ENCODE measurements at regions not wholly inside any gene's neighbourhood (a gene's known extent, or its start where the extent isn't known, plus 50 kb on each side); places are given as distances from the start of the nearest gene placed in this dataset.

GRCh38 chr21:35363458-35363857, 314.4 kb upstream of the RUNX1 start:
- Histone ChIP-seq H3K27ac (ENCODE audit: low read length) (no peak overlapping the region), H3K4me3 (ENCODE audit: low read depth in 1 of 2, low read length in 2 of 2) (no peak overlapping the region), H3K4me1 (ENCODE audit: control insufficient read depth in 1 of 2, insufficient read depth in 2 of 2, low read length in 2 of 2) (no peaks in the 10 kb centered on the region), H3K9me3 (ENCODE audit: control insufficient read depth in 1 of 2, low read length in 2 of 2) (no peaks in the 10 kb centered on the region), H3K36me3 (ENCODE audit: control insufficient read depth in 1 of 2, insufficient read depth in 2 of 2, low read length in 2 of 2) (no peaks in the 10 kb centered on the region), H3K27me3 (ENCODE audit: low read depth, low read length) (no peaks in the 10 kb centered on the region)

GRCh38 chr21:35361988-35362387, 312.9 kb upstream of the RUNX1 start:
- no peaks in the 10 kb centered on the region for H3K9me3 ChIP-seq (ENCODE audit: control insufficient read depth in 1 of 2, low read length in 2 of 2)
- H3K27ac ChIP-seq (ENCODE audit: low read length), result no peak overlapping the region
- no peak overlapping the region for H3K4me3 ChIP-seq (ENCODE audit: low read depth in 1 of 2, low read length in 2 of 2)
- H3K4me1 ChIP-seq (ENCODE audit: control insufficient read depth in 1 of 2, insufficient read depth in 2 of 2, low read length in 2 of 2), result no peaks in the 10 kb centered on the region
- H3K36me3 ChIP-seq (ENCODE audit: control insufficient read depth in 1 of 2, insufficient read depth in 2 of 2, low read length in 2 of 2), result no peaks in the 10 kb centered on the region
- H3K27me3 ChIP-seq (ENCODE audit: low read depth, low read length), result no peaks in the 10 kb centered on the region

GRCh38 chr21:35360870-35361570, 311.9 kb upstream of the RUNX1 start:
- Histone ChIP-seq H3K27ac (ENCODE audit: low read length) (no peak overlapping the region), H3K36me3 (ENCODE audit: control insufficient read depth in 1 of 2, insufficient read depth in 2 of 2, low read length in 2 of 2) (no peaks in the 10 kb centered on the region), H3K27me3 (ENCODE audit: low read depth, low read length) (no peaks in the 10 kb centered on the region), H3K4me1 (ENCODE audit: control insufficient read depth in 1 of 2, insufficient read depth in 2 of 2, low read length in 2 of 2) (no peaks in the 10 kb centered on the region), H3K4me3 (ENCODE audit: low read depth in 1 of 2, low read length in 2 of 2) (no peak overlapping the region), H3K9me3 (ENCODE audit: control insufficient read depth in 1 of 2, low read length in 2 of 2) (no peaks in the 10 kb centered on the region)

GRCh38 chr21:35359076-35359475, 310.0 kb upstream of the RUNX1 start:
- no peaks in the 10 kb centered on the region for H3K9me3 ChIP-seq (ENCODE audit: control insufficient read depth in 1 of 2, low read length in 2 of 2)
- no peaks in the 10 kb centered on the region for H3K27me3 ChIP-seq (ENCODE audit: low read depth, low read length)
- no peaks in the 10 kb centered on the region for H3K36me3 ChIP-seq (ENCODE audit: control insufficient read depth in 1 of 2, insufficient read depth in 2 of 2, low read length in 2 of 2)
- H3K4me3 ChIP-seq (ENCODE audit: low read depth in 1 of 2, low read length in 2 of 2), result no peak overlapping the region
- H3K27ac ChIP-seq (ENCODE audit: low read length), result no peak overlapping the region
- H3K4me1 ChIP-seq (ENCODE audit: control insufficient read depth in 1 of 2, insufficient read depth in 2 of 2, low read length in 2 of 2), result no peaks in the 10 kb centered on the region

- no peaks in the 10 kb centered on the region for H3K27me3 ChIP-seq (ENCODE audit: low read depth, low read length)
- H3K4me3 ChIP-seq (ENCODE audit: low read depth in 1 of 2, low read length in 2 of 2), result no peak overlapping the region
- no peak overlapping the region for H3K27ac ChIP-seq (ENCODE audit: low read length)
- H3K4me1 ChIP-seq (ENCODE audit: control insufficient read depth in 1 of 2, insufficient read depth in 2 of 2, low read length in 2 of 2), result no peaks in the 10 kb centered on the region
- no peaks in the 10 kb centered on the region for H3K36me3 ChIP-seq (ENCODE audit: control insufficient read depth in 1 of 2, insufficient read depth in 2 of 2, low read length in 2 of 2)
- H3K9me3 ChIP-seq (ENCODE audit: control insufficient read depth in 1 of 2, low read length in 2 of 2), result no peaks in the 10 kb centered on the region
Measured at GRCh38 chr21:35358008-35358407, 308.9 kb upstream of the RUNX1 start.

GRCh38 chr21:35357041-35357780, 308.1 kb upstream of the RUNX1 start:
- no peaks in the 10 kb centered on the region for H3K27me3 ChIP-seq (ENCODE audit: low read depth, low read length)
- no peaks in the 10 kb centered on the region for H3K36me3 ChIP-seq (ENCODE audit: control insufficient read depth in 1 of 2, insufficient read depth in 2 of 2, low read length in 2 of 2)
- H3K4me1 ChIP-seq (ENCODE audit: control insufficient read depth in 1 of 2, insufficient read depth in 2 of 2, low read length in 2 of 2), result no peaks in the 10 kb centered on the region
- no peak overlapping the region for H3K27ac ChIP-seq (ENCODE audit: low read length)
- H3K9me3 ChIP-seq (ENCODE audit: control insufficient read depth in 1 of 2, low read length in 2 of 2), result no peaks in the 10 kb centered on the region
- H3K4me3 ChIP-seq (ENCODE audit: low read depth in 1 of 2, low read length in 2 of 2), result no peak overlapping the region

- Histone ChIP-seq H3K27me3 (ENCODE audit: low read depth, low read length) (no peaks in the 10 kb centered on the region), H3K9me3 (ENCODE audit: control insufficient read depth in 1 of 2, low read length in 2 of 2) (no peaks in the 10 kb centered on the region), H3K4me1 (ENCODE audit: control insufficient read depth in 1 of 2, insufficient read depth in 2 of 2, low read length in 2 of 2) (no peaks in the 10 kb centered on the region), H3K27ac (ENCODE audit: low read length) (no peak overlapping the region), H3K36me3 (ENCODE audit: control insufficient read depth in 1 of 2, insufficient read depth in 2 of 2, low read length in 2 of 2) (peaks cover 0 to 8% of the 10 kb centered on the region in 2 donors), H3K4me3 (ENCODE audit: low read depth in 1 of 2, low read length in 2 of 2) (no peak overlapping the region)
Measured at GRCh38 chr21:35354078-35354477, 305.0 kb upstream of the RUNX1 start.

GRCh38 chr21:35352793-35353192, 303.7 kb upstream of the RUNX1 start:
- H3K4me3 ChIP-seq (ENCODE audit: low read depth in 1 of 2, low read length in 2 of 2), result no peak overlapping the region
- no peak overlapping the region for H3K27ac ChIP-seq (ENCODE audit: low read length)
- H3K27me3 ChIP-seq (ENCODE audit: low read depth, low read length), result no peaks in the 10 kb centered on the region
- peaks cover 0 to 8% of the 10 kb centered on the region in 2 donors for H3K36me3 ChIP-seq (ENCODE audit: control insufficient read depth in 1 of 2, insufficient read depth in 2 of 2, low read length in 2 of 2)
- H3K4me1 ChIP-seq (ENCODE audit: control insufficient read depth in 1 of 2, insufficient read depth in 2 of 2, low read length in 2 of 2), result no peaks in the 10 kb centered on the region
- H3K9me3 ChIP-seq (ENCODE audit: control insufficient read depth in 1 of 2, low read length in 2 of 2), result no peaks in the 10 kb centered on the region

GRCh38 chr21:35352066-35352770, 303.1 kb upstream of the RUNX1 start:
- Histone ChIP-seq H3K36me3 (ENCODE audit: control insufficient read depth in 1 of 2, insufficient read depth in 2 of 2, low read length in 2 of 2) (peaks cover 0 to 8% of the 10 kb centered on the region in 2 donors), H3K9me3 (ENCODE audit: control insufficient read depth in 1 of 2, low read length in 2 of 2) (no peaks in the 10 kb centered on the region), H3K4me3 (ENCODE audit: low read depth in 1 of 2, low read length in 2 of 2) (no peak overlapping the region), H3K27me3 (ENCODE audit: low read depth, low read length) (no peaks in the 10 kb centered on the region), H3K4me1 (ENCODE audit: control insufficient read depth in 1 of 2, insufficient read depth in 2 of 2, low read length in 2 of 2) (no peaks in the 10 kb centered on the region), H3K27ac (ENCODE audit: low read length) (no peak overlapping the region)

GRCh38 chr21:35351434-35351833, 302.3 kb upstream of the RUNX1 start:
- Histone ChIP-seq H3K9me3 (ENCODE audit: control insufficient read depth in 1 of 2, low read length in 2 of 2) (no peaks in the 10 kb centered on the region), H3K4me3 (ENCODE audit: low read depth in 1 of 2, low read length in 2 of 2) (no peak overlapping the region), H3K27me3 (ENCODE audit: low read depth, low read length) (no peaks in the 10 kb centered on the region), H3K4me1 (ENCODE audit: control insufficient read depth in 1 of 2, insufficient read depth in 2 of 2, low read length in 2 of 2) (no peaks in the 10 kb centered on the region), H3K27ac (ENCODE audit: low read length) (no peak overlapping the region), H3K36me3 (ENCODE audit: control insufficient read depth in 1 of 2, insufficient read depth in 2 of 2, low read length in 2 of 2) (peaks cover 0 to 8% of the 10 kb centered on the region in 2 donors)

GRCh38 chr21:35350965-35351364, 301.9 kb upstream of the RUNX1 start:
- H3K27ac ChIP-seq (ENCODE audit: low read length), result no peak overlapping the region
- no peaks in the 10 kb centered on the region for H3K4me1 ChIP-seq (ENCODE audit: control insufficient read depth in 1 of 2, insufficient read depth in 2 of 2, low read length in 2 of 2)
- no peak overlapping the region for H3K4me3 ChIP-seq (ENCODE audit: low read depth in 1 of 2, low read length in 2 of 2)
- H3K9me3 ChIP-seq (ENCODE audit: control insufficient read depth in 1 of 2, low read length in 2 of 2), result no peaks in the 10 kb centered on the region
- peaks cover 0 to 8% of the 10 kb centered on the region in 2 donors for H3K36me3 ChIP-seq (ENCODE audit: control insufficient read depth in 1 of 2, insufficient read depth in 2 of 2, low read length in 2 of 2)
- H3K27me3 ChIP-seq (ENCODE audit: low read depth, low read length), result no peaks in the 10 kb centered on the region
